Ascending aorta (tissue), 2 donors: ENCODE measurements at regions not wholly inside any gene's neighbourhood (a gene's known extent, or its start where the extent isn't known, plus 50 kb on each side); places are given as distances from the start of the nearest gene placed in this dataset.

Experiments used
- DNase-seq, 2 donors: peaks; one replicate each; pipeline ENCODE4 v3.0.0-alpha.2; 2019; ENCODE audit warnings: low spot score in 2 of 2
- H3K27ac ChIP-seq, 2 donors: fragments of 200-600 bp; sonication (generic); one replicate each; pipeline ENCODE4 v1.5.1; 2016 to 2017; ENCODE audit warnings: mild to moderate bottlenecking in 1 of 2
- H3K27me3 ChIP-seq: fragments of 200-600 bp; sonication (generic); one replicate; pipeline ENCODE4 v1.5.1; 2017
- H3K36me3 ChIP-seq, 2 donors: fragments of 200-600 bp; sonication (generic); one replicate each; pipeline ENCODE4 v1.5.1; 2016
- H3K4me1 ChIP-seq, 2 donors: fragments of 200-600 bp; sonication (generic); one replicate each; pipeline ENCODE4 v1.5.1; 2016 to 2017; ENCODE audit warnings: mild to moderate bottlenecking in 1 of 2
- H3K4me3 ChIP-seq, 2 donors: fragments of 200-600 bp; sonication (generic); one replicate each; pipeline ENCODE4 v1.5.1; 2016 to 2017; ENCODE audit warnings: mild to moderate bottlenecking in 1 of 2
- H3K9me3 ChIP-seq, 2 donors: fragments of 200-600 bp; sonication (generic); one replicate each; pipeline ENCODE4 v1.5.1; 2016
- intact Hi-C: fragments of 100-400 bp; cut with DNase I; formaldehyde crosslinking; loops from one replicate; pipeline ENCODE4 v1.15.1; 2023
- TF ChIP-seq, protein P1 (sequence below), 3 experiments: fragments of 200-600 bp in 2 of 3; fragments of 450-650 bp in 1 of 3; sonication (generic) in 2 of 3; IDR thresholded peaks; one replicate each; pipeline ENCODE4 v1.5.1; 2016 to 2019; ENCODE audit warnings: antibody characterized with exemption in 3 of 3, mild to moderate bottlenecking in 1 of 3, moderate library complexity in 1 of 3

DNA sequence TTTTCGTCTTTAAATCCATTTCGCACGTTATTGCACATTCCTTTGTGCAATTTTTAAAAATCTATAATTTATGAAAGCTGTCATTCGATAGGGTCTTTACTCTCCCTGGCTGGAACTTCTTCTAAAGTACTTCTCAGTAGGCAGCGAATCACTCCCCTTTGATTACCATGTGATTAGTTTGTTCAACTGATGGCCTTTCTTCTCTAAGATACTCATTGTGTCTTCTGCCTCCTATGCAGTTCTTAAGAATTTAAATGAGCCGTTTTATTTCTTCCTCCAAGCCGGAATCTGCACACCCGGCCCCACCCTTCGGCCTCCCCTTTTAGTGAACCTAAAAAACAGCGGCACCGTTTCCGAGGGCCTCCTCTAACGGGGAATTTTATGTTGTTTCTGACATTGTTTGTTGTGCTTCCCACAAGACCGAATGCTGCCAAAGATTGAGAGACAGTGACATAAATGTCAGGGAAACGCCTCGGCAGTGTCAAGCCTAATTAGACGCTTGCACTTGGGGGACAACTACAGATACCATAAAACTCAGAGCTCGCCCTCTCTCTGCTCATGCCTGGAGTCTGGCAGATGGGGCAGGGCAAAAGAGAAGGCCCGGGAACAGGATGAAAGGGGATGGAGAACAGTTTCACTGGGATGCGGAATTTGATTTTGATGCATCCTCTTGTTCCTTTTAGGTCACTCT lies 255.3 kb downstream of the BCL11A start:
- TF ChIP-seq, protein P1, sequence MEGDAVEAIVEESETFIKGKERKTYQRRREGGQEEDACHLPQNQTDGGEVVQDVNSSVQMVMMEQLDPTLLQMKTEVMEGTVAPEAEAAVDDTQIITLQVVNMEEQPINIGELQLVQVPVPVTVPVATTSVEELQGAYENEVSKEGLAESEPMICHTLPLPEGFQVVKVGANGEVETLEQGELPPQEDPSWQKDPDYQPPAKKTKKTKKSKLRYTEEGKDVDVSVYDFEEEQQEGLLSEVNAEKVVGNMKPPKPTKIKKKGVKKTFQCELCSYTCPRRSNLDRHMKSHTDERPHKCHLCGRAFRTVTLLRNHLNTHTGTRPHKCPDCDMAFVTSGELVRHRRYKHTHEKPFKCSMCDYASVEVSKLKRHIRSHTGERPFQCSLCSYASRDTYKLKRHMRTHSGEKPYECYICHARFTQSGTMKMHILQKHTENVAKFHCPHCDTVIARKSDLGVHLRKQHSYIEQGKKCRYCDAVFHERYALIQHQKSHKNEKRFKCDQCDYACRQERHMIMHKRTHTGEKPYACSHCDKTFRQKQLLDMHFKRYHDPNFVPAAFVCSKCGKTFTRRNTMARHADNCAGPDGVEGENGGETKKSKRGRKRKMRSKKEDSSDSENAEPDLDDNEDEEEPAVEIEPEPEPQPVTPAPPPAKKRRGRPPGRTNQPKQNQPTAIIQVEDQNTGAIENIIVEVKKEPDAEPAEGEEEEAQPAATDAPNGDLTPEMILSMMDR (IDR thresholded peaks at IDR 0.05), result no peak
- H3K27ac ChIP-seq, result no peak overlapping the region
- H3K9me3 ChIP-seq, result no peaks in the 10 kb centered on the region
- no peak for DNase-seq
- H3K4me3 ChIP-seq, result no peak overlapping the region
- H3K36me3 ChIP-seq, result no peaks in the 10 kb centered on the region
- intact Hi-C loops, result no loop called here
- H3K4me1 ChIP-seq, result no peaks in the 10 kb centered on the region
- no peaks in the 10 kb centered on the region for H3K27me3 ChIP-seq

DNA sequence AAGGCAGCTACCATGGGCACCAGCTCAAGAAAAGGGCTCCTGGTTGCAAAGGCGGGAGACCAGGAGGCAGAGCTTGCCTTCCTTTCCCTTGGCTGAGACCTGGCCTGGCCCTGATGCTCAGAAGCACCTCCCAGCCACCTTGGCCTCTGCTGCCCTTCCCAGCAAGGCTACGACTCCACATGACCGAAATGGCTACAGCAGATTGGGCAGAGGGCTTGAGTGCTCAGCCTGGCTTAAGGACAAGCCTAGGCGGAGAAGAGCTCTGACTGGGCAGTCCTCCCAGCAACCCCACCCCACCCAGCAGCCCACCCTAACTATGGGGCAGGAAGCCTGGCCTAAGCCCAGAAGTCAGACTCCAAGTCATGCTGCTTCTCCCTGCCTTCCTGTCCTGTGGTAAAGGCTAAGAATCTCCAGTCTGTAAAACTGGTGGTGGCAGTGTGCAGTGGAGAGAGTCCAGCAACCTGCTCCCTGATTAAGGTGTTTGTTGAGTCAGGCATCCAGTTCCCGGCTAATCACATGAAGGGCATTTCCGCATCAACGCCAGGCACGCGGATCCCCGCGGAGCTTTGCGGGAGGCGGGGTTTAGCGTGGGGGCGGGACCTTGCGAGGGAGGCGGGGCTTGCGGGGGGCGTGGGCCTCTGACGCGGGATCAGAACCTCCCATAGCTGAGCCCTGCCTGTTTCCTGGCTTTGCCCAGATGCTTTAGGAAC lies 256.0 kb downstream of the BCL11A start:
- H3K27me3 ChIP-seq, result no peaks in the 10 kb centered on the region

DNA sequence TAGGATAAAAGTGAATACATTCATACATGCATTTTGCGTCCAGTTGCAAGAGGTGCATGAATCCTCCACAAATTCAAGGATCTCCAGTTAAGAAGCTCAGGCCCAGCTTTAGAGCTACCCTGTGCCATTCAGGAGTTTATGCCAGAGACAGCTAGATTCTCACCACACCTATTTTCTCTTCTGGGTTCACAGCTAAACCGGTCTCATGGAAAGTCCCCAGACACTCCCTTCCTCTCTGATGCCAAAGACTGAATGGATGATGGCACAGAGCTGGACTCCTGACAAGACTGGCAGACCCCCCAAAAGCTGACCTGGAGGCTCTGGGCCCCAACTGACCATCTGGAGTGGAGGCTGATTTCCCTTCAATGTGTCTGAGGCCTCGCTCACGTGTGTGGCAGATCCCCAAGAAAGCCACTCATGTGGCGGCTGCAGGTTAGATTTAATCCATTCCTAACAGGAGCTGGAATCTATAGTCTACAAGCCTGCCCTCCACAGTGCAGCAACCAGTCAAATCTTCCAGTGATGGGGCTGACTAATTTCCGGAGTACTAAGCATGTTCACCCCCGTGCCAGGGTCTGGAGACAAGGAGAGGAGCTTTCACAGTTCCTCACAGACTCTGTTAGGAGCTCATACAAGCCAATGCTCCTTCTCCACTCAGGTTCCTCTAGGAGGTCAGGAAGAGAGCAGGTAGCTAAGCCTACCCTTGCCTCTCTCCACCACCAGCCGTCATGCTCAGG lies 257.1 kb downstream of the BCL11A start:
- Histone ChIP-seq H3K27ac (no peak overlapping the region), H3K36me3 (no peaks in the 10 kb centered on the region), H3K27me3 (no peaks in the 10 kb centered on the region), H3K4me3 (no peak overlapping the region), H3K9me3 (no peaks in the 10 kb centered on the region), H3K4me1 (no peaks in the 10 kb centered on the region)
- TF ChIP-seq, protein P1 (IDR thresholded peaks at IDR 0.05), result no peak
- intact Hi-C loops, result no loop called here
- DNase-seq, result no peak

More for the DNA sequence above, 256.0 kb downstream of the BCL11A start:
- H3K4me3 ChIP-seq, result no peak overlapping the region
- H3K36me3 ChIP-seq, result no peaks in the 10 kb centered on the region
- TF ChIP-seq, protein P1 (IDR thresholded peaks at IDR 0.05), result no peak
- no peaks in the 10 kb centered on the region for H3K9me3 ChIP-seq
- DNase-seq, result no peak
- H3K4me1 ChIP-seq, result no peaks in the 10 kb centered on the region
- no peak overlapping the region for H3K27ac ChIP-seq
- intact Hi-C loops, result no loop called here

DNA sequence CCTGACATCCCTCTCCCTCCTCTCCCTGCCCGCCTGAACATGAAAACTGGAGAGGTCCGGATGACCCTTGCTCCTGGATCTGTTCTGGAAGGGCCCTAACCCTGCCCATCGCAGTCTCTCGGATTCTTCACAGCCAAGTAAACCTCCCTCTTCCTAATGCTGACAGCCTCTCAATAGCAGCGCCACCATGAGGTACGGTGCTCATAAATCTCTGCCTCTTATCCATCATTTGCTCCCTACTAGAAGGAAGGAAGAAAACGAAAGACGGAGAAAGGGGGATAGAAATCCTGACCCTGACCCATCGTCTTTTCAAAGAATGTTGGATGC lies 257.9 kb downstream of the BCL11A start:
- intact Hi-C loops, result no loop called here
- H3K27me3 ChIP-seq, result no peaks in the 10 kb centered on the region
- H3K4me3 ChIP-seq, result no peak overlapping the region
- H3K36me3 ChIP-seq, result no peaks in the 10 kb centered on the region
- TF ChIP-seq, protein P1 (IDR thresholded peaks at IDR 0.05), result no peak
- H3K9me3 ChIP-seq, result no peaks in the 10 kb centered on the region
- no peaks in the 10 kb centered on the region for H3K4me1 ChIP-seq
- DNase-seq, result no peak
- H3K27ac ChIP-seq, result no peak overlapping the region

DNA sequence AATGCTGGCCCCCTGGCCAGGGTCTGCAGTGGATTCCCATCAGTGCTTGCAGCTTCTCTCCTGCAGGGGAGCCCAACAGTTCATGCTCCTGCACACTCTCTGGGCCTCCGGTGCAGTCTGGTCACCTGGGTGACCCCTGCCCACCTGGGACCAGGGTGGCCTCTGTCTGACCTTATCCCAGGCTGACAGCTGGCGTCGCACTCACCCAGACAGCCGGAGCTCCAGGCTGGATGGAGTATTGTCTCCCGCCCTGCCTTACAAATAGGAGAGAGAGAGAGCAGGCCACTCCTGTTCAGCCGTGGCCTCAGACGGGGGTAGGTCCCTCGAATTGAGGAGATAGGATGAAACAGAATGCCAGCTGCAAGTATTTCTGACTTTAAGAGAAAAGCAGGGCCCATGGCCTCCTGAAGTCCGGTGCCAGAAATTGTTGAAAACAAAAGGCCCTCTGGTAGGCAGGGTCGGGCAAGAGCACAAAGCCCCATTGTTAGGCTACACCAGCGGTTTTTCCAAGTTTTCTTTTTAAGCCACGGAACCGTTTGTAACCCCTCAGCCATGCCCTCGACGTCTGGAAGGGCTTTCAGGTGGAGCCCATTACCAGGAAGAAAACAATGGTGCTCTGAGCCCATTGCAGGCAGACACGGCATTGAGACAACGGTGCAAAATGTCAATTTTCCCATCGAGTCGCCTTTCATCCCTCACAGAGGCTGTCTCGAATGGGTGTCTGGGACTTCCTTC lies 258.4 kb downstream of the BCL11A start:
- intact Hi-C loops, result no loop called here
- H3K9me3 ChIP-seq, result no peaks in the 10 kb centered on the region
- TF ChIP-seq, protein P1 (IDR thresholded peaks at IDR 0.05), result no peak
- H3K4me3 ChIP-seq, result no peak overlapping the region
- no peak for DNase-seq
- H3K36me3 ChIP-seq, result no peaks in the 10 kb centered on the region
- no peaks in the 10 kb centered on the region for H3K27me3 ChIP-seq
- H3K27ac ChIP-seq, result no peak overlapping the region
- no peaks in the 10 kb centered on the region for H3K4me1 ChIP-seq
